ENCODE measurements at regions not wholly inside any gene's neighbourhood (a gene's known extent, or its start where the extent isn't known, plus 50 kb on each side); places are given as distances from the start of the nearest gene placed in this dataset.
"Not testable (repeated sequence)": the region's sequence is repeated elsewhere in the genome, so short reads cannot be mapped to it uniquely, and the experiment has no call there.

DNA sequence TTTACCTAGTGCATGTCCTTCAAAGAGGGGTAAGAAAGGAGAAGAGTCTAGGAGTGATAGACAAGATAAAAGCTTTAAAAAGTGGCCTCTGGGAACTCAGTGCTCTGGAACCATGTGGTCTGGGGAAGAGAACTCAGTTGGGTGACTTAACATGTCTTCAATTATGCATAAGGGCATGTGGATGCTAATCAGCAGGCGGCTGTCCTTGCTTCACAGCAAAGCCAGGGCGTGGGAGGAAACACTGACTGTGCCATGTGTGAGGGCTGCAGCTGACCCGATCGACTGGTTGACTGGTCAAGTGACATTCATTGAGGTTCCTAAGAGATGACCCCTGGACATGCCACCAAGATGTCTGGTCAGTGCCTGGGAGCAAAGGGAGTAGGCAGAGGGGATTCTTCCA lies 1053.8 kb downstream of the BCL11B start:
- DNase-seq, result peak in 1 of 4 experiments; percentile 2

DNA sequence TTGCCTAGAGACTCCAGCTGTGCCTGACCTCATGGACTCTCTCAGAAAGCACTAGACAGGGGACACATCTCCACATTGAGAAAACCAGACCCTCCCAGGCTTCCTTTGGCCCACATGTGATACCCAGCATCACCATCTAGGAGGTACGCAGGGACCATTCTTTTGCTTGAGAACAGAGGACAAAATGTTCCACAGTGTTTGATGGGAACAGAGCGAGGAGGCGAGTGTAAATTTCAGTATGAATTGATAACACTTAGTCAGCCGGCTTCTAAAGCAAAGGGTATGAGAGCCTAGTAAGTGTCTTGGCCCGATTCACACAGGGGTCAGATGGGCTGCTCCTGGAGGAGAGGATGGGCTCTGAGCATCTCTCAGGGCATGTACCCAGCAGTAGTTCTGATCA lies 1052.4 kb downstream of the BCL11B start:
- no peak for DNase-seq

GRCh38 chr14:98223106-98223505 lies 1048.9 kb downstream of the BCL11B start:
- no peak for DNase-seq

GRCh38 chr14:98223710-98224109 lies 1048.3 kb downstream of the BCL11B start:
- not testable (repeated sequence) for DNase-seq

GRCh38 chr14:98226411-98226810 lies 1045.6 kb downstream of the BCL11B start:
- DNase-seq, result no peak

DNA sequence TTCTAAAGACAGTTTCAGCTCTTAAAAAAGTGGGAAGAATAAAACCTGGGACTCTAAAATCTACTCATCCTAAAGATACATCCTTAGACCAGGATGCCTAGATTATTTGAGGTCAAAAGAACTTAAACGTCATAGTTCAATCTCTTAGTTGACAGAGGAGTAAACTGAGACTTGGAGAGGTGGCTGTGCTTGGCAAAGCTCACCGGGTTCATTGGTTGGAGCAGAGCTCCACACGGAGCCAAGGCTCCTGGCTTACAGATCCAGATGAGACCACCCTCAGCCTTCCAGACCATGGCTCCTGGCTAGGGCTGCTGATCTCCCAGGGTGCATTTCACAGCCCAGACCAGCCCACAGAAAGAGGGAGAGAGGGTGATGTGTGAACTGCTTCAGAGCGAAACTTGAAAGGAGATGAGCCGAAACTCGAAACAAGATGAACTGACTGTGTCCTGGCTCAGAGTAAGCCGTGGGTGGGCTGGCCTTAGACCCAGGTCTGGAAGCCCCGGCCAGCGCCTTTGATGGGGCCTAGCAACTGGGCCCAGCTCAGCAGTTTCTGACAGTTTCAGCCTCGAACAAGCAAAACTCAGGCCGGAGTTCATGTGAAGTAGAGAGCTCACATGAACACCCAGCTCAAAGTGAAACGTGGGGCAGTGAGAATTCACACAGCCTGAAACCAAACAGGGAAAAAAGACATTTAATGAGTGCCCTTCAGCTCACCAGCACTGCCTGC lies 1044.8 kb downstream of the BCL11B start:
- no peak for DNase-seq

GRCh38 chr14:98227727-98228111 lies 1044.3 kb downstream of the BCL11B start:
- no peak for DNase-seq

DNA sequence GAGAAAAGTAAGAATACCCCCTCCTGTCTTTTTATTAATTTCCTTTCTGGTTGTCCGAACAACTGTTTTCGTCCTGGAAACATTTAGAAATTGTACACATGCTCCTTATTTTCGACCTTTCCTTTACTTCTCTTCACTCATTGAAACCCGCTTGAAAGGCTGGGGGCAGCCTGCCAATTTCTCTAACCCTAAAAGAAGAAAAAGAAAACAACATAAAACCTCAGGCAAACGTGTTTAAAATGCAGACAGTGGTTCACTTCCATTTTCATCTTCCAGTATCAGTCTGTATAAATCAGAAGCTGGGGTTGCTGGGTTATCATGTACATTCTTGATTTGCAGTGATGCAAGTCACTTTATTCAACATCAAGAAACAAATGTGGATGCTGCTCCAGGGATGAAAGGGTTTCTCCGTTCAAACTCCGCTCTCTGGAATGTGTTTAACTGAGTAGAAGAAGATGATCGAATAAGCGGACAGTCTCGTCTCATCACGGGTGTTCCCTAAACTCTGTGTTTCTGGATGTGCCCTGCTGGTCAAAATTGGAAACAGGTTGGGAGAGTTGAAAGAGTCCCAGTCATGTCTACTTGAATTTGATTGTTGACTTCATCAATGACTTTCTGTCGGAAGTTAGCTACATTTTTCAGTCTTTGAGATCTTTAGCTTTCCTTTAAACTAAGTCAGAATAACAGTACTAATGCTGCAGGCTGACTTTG lies 1042.2 kb downstream of the BCL11B start:
- no peak for DNase-seq

DNA sequence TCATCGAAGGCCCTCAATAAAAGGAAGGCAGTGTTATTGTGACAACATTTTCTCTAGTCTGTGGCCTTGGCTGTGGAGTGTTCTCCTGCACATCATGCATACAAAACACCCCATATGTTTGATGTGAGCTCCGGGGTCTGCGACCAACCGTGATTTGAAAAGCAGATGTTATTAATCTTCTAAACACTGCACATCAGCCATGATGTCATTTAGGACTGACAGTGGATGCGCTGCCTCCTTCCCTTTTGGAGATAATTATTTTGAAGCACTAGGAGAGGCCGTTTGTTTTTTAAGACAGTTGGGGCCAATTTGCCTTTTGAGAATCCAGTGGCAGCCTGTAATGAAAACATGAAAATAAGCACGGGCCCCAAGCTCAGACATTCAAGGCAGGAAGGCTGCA lies 1041.6 kb downstream of the BCL11B start:
- no peak for DNase-seq

- no peak for DNase-seq
These were observed 1040.8 kb downstream of the BCL11B start for GRCh38 chr14:98231210-98231609.

DNA sequence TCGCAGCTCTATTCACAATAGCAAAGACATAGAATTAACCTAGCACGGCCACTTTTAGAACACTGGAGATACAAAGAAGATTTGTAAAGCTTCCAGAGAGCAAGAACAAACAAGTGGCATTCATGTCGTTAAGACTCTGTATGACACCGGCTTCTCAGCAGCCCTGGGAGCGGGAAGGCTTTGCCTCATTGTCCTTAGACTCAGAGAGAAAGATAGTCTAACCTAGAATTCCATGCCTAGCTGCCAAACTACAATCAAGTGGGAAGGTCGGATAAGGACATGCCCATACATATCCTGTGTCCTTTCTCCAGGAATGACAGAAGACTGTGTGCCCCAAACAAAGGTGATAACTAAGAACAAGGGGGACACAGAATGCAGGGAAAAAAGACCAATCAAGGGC lies 1038.3 kb downstream of the BCL11B start:
- no peak for DNase-seq

DNA sequence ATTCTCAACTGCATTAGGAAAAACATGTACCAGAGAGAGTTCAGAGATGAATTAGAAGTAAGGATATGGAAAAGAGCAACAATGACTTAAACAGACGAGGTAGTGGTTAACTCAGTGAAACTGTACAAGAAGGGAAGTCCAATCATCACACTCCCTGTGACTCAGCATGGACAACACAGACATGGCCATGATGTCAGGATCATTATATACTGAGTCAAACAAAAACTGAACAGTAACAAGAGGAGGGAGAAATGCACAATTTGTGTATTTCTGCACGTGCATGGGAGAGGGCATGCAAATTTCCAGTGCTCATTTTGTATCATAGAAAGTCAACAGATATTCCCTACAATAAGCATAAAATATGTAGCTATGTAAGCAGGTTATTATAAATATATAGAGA lies 1037.8 kb downstream of the BCL11B start:
- peak; percentile 2 to 29 (median 20) for DNase-seq

- no peak for DNase-seq
These were observed 1035.7 kb downstream of the BCL11B start for GRCh38 chr14:98236314-98236713.

- no peak for DNase-seq
These were observed 1034.1 kb downstream of the BCL11B start for GRCh38 chr14:98237939-98238338.

DNA sequence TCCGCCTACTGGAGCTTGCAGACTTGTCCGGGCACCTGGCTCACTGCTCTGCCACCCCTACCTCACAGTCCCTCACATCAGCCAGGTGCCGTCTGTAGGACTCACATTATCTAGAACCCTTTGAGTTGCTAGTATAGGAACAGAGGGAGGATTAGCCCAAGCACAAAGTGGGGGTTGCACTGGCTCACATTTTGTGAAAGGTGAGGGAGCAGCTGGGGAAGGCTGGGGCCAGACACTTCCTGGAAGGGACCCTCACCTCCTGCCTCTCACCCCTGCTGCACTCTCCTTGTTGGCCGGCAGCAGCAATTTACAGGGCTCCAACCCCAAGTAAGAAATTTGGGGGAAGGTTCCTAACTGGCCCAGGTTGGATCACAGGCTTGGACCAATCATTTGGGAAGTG lies 1031.6 kb downstream of the BCL11B start:
- no peak for DNase-seq

- DNase-seq, result no peak
These were observed 1029.1 kb downstream of the BCL11B start for GRCh38 chr14:98242903-98243302.

- no peak for DNase-seq
These were observed 1028.7 kb downstream of the BCL11B start for GRCh38 chr14:98243332-98243731.

DNA sequence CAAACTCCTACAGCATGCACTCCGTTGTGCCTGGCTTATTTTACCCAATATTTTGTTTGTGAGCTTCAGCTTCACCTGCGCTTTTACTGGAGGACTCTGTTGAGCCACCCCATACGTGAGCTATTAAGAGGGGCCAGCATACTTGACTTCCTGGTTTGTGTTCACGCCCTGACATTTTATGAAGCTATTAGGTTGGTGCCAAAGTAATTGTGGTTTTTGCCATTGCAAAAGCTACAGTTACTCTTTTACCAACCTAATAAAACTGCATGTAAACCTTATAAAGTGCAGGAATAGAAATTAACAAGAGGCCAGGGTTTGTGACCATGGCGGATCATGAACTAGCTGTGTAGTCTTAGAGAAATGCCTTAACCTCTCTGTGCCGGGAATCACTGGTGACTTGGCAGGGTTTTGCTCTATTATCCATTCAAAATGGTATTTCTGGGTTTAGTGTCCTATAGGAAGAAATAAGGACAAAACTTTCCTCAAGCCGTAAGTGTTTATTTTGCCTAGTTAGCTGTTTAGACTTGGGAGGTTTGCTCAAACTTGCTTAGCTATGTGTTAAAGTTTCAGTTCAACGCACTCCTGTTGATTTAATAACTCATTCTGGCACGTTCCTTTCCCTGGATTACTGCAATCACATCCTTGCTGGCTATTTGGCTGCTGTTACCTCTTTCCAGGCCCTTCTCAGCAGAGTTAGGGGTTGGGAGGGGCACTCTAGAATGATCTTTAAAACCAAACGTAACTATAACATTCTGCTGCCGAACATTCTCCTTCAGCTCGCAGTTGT lies 1027.6 kb downstream of the BCL11B start:
- no peak for DNase-seq

DNA sequence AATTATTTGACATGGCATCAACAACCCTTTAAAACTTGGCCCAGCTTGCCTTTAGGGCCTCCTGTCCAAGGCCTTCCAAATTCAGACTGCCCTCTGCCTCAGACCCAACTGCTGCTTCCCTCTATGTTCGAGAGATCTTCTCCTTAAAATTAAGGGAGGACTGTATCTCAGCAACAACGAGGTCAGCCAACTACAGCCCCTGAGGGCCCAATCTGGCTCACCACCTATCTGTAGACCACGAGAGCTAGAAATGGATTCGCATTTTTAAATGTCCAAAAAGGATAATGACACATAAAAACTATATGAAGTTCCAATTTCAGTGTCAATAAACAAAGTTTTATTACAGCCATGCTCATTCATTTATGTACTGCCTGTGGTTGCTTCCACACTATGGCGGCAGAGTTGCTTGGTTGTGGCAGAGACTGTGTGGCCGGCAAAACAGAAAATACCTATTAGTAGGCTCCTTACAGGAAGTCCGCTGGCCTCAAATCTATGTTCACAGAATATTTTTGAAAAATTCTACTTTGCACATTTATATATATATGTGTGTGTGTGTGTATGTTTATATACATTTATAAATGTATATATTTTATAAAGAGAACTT lies 1026.9 kb downstream of the BCL11B start:
- DNase-seq, result no peak

- DNase-seq, result no peak
These were observed 1022.9 kb downstream of the BCL11B start for GRCh38 chr14:98249057-98249456.

DNA sequence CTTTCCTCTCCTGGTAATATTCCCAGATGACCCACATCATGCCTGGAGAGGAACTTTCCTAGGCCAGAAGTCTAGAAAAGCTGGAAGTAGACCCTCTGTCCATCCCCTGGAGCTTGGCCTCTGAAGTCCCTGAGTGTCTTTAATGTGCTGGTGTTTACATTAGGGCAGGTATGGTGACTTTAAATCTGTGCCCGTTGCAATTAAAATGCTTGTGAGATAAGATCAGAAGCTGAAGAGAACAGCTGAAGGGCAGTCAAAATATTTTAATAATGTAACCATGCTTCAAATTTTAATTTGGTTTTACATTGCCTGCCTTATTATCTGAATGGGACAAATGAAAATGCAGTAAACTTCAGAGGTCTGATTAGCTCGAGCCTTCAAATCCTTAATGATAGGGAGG lies 1022.5 kb downstream of the BCL11B start:
- no peak for DNase-seq

DNA sequence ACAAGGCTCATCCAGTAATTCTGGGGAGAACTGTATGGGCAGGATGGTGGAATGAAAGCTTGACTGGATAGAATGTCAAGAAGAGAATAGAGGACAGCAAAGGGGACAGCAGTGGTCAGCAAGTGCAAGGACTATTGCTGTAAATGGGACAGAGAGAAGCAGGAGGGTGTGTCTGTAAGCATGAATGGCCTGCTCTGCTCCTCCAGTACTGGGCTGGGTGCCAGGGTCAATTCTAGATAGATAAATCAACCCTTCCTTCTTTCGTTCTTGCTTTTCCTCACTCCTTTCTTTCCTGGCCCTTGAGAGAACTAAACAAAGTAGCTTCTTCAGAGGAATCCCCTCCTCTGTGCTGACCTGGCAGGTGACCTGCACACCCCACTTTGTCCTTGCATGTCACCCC lies 1019.2 kb downstream of the BCL11B start:
- no peak for DNase-seq

DNA sequence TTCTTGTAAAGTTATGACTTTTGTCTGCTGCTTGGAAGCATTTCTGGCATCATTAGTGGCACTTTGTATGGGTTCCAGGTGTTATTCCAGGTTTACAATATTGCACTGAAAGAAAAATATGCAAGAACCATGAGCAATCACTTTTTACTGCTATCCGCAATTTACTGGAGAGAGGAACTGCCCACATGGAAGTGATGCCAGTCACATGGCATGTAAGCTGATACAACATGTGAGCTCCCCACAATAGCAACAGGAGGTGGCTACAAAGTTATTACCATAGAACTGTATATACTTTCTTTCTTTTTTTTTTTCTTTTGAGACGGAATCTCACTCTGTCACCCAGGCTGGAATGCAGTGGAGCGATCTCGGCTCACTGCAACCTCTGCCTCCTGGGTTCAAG lies 1012.1 kb downstream of the BCL11B start:
- peak in 1 of 4 experiments; percentile 1 for DNase-seq
